ENCODE measurements at regions not wholly inside any gene's neighbourhood (a gene's known extent, or its start where the extent isn't known, plus 50 kb on each side); places are given as distances from the start of the nearest gene placed in this dataset.

DNA sequence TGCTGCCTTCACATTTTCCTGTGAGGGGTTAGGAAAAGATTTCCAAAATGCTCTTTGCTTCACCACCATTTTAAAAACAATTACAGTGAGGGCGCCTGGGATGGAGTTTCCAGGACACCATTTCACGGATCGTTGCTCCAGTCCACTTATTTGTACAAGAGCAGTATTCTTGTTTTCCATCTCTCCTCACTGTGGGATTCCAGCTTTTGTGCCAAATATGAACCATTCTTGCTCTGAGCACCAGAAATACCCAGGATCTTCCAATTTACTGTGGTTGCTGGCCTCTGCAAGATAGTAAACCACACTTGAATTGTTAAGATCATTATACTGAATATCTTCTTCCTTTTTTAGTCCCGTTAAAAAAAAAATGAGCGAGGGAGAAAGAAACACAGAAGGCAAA is 899.5 kb downstream of the TLE1 start:
- H4K20me1 ChIP-seq (ENCODE audit: control insufficient read depth, extremely low read depth, insufficient read depth, low read length) = no peaks in the 10 kb centered on the region

DNA sequence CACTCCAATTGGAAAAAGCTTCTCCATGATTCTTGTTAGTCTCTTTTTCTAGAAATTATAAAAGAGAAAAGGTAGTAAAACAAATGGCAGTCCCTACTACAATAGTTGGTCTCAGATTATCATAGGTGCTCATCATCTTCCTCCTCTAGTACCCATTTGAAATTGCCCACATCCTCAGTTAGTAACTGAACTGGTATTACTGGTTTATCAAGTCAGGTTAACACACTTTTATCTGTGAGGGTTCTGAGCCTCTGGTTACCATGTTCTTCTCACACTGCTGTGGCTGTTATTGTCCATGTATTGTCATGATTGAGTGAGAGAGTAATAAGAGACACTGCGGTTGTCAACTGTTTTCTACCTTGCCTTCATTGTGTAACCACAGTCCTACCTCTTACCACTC is 901.7 kb downstream of the TLE1 start:
- Histone ChIP-seq H3K36me3 (ENCODE audit: control insufficient read depth in 2 of 2, extremely low read depth in 1 of 2, insufficient read depth in 2 of 2, low read length in 2 of 2) (no peaks in the 10 kb centered on the region), H3K4me2 (ENCODE audit: control insufficient read depth, extremely low read depth, insufficient read depth, low read depth, low read length) (no peak overlapping the region), H3K27ac (ENCODE audit: control insufficient read depth, insufficient read depth, low read length) (no peak overlapping the region), H3K79me2 (ENCODE audit: control insufficient read depth, insufficient read depth, low read length) (no peaks in the 10 kb centered on the region), H3K4me1 (ENCODE audit: control insufficient read depth, extremely low read depth, insufficient read depth, low read length) (no peaks in the 10 kb centered on the region), H3K9me3 (ENCODE audit: control insufficient read depth, low read depth, low read length) (no peaks in the 10 kb centered on the region), H3K27me3 (ENCODE audit: control insufficient read depth, extremely low read depth, insufficient read depth, low read length) (no peaks in the 10 kb centered on the region), H4K20me1 (ENCODE audit: control insufficient read depth, extremely low read depth, insufficient read depth, low read length) (no peaks in the 10 kb centered on the region), H3K9me1 (ENCODE audit: control insufficient read depth, extremely low read depth, insufficient read depth, low read length) (no peaks in the 10 kb centered on the region), H3K9ac (ENCODE audit: control insufficient read depth, extremely low read depth, insufficient read depth, low read length) (no peak overlapping the region), H2AFZ (ENCODE audit: control insufficient read depth, low read length) (peak overlapping the region; percentile 22), H3K4me3 (ENCODE audit: control insufficient read depth in 2 of 3, extremely low read depth in 1 of 3, insufficient read depth in 2 of 3, low read depth in 1 of 3, low read length in 3 of 3) (no peak overlapping the region)
- no peak for TF ChIP-seq EZH2 (IDR thresholded peaks at IDR 0.05; ENCODE audit: low read length)
- TF ChIP-seq, protein P1, sequence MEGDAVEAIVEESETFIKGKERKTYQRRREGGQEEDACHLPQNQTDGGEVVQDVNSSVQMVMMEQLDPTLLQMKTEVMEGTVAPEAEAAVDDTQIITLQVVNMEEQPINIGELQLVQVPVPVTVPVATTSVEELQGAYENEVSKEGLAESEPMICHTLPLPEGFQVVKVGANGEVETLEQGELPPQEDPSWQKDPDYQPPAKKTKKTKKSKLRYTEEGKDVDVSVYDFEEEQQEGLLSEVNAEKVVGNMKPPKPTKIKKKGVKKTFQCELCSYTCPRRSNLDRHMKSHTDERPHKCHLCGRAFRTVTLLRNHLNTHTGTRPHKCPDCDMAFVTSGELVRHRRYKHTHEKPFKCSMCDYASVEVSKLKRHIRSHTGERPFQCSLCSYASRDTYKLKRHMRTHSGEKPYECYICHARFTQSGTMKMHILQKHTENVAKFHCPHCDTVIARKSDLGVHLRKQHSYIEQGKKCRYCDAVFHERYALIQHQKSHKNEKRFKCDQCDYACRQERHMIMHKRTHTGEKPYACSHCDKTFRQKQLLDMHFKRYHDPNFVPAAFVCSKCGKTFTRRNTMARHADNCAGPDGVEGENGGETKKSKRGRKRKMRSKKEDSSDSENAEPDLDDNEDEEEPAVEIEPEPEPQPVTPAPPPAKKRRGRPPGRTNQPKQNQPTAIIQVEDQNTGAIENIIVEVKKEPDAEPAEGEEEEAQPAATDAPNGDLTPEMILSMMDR (optimal IDR thresholded peaks at IDR 0.05 in 1 of 3, IDR thresholded peaks at IDR 0.05 in 1 of 3, conservative IDR thresholded peaks at IDR 0.05 in 1 of 3; ENCODE audit: extremely low read depth in 1 of 3, insufficient read depth in 2 of 3, low read length in 3 of 3) = no peak
- dilution Hi-C loops (cut with MboI; ENCODE audit: extremely low pct_ligation_motif_present, low sequenced_read_pairs) = no loop called here
- no peak for DNase-seq (ENCODE audit: low read depth, low spot score)
- peak; percentile 5 for FAIRE-seq

More for the DNA sequence above, 899.5 kb downstream of the TLE1 start:
- H3K79me2 ChIP-seq (ENCODE audit: control insufficient read depth, insufficient read depth, low read length) = no peaks in the 10 kb centered on the region
- FAIRE-seq = no peak
- H3K27me3 ChIP-seq (ENCODE audit: control insufficient read depth, extremely low read depth, insufficient read depth, low read length) = no peaks in the 10 kb centered on the region
- H3K36me3 ChIP-seq (ENCODE audit: control insufficient read depth in 2 of 2, extremely low read depth in 1 of 2, insufficient read depth in 2 of 2, low read length in 2 of 2) = no peaks in the 10 kb centered on the region
- dilution Hi-C loops (cut with MboI; ENCODE audit: extremely low pct_ligation_motif_present, low sequenced_read_pairs) = no loop called here
- TF ChIP-seq, protein P1 (optimal IDR thresholded peaks at IDR 0.05 in 1 of 3, IDR thresholded peaks at IDR 0.05 in 1 of 3, conservative IDR thresholded peaks at IDR 0.05 in 1 of 3; ENCODE audit: extremely low read depth in 1 of 3, insufficient read depth in 2 of 3, low read length in 3 of 3) = no peak
- TF ChIP-seq EZH2 (IDR thresholded peaks at IDR 0.05; ENCODE audit: low read length) = no peak
- no peaks in the 10 kb centered on the region for H3K9me3 ChIP-seq (ENCODE audit: control insufficient read depth, low read depth, low read length)
- H3K4me3 ChIP-seq (ENCODE audit: control insufficient read depth in 2 of 3, extremely low read depth in 1 of 3, insufficient read depth in 2 of 3, low read depth in 1 of 3, low read length in 3 of 3) = no peak overlapping the region
- no peaks in the 10 kb centered on the region for H3K9me1 ChIP-seq (ENCODE audit: control insufficient read depth, extremely low read depth, insufficient read depth, low read length)
- no peak overlapping the region for H3K27ac ChIP-seq (ENCODE audit: control insufficient read depth, insufficient read depth, low read length)
- no peaks in the 10 kb centered on the region for H3K4me1 ChIP-seq (ENCODE audit: control insufficient read depth, extremely low read depth, insufficient read depth, low read length)
- H3K9ac ChIP-seq (ENCODE audit: control insufficient read depth, extremely low read depth, insufficient read depth, low read length) = no peak overlapping the region
- H3K4me2 ChIP-seq (ENCODE audit: control insufficient read depth, extremely low read depth, insufficient read depth, low read depth, low read length) = no peak overlapping the region
- no peak for DNase-seq (ENCODE audit: low read depth, low spot score)
- no peak overlapping the region for H2AFZ ChIP-seq (ENCODE audit: control insufficient read depth, low read length)
